GM19239 (cell line): ENCODE measurements at regions not wholly inside any gene's neighbourhood (a gene's known extent, or its start where the extent isn't known, plus 50 kb on each side); places are given as distances from the start of the nearest gene placed in this dataset.
A peak's percentile ranks its signal among the peaks of the same experiment; 100 is the strongest.

Source experiments
- DNase-seq: peaks from one replicate; pipeline ENCODE4 v3.0.0; 2011; ENCODE audit warnings: low spot score; ENCODE audit not compliant: insufficient read length
- FAIRE-seq: peaks from 2 replicates; lab custom pipeline; 2011; peaks lifted over from hg19 to GRCh38; lab: Jason Lieb, UNC

GRCh38 chr5:157918811-157919742 is 60.1 kb upstream of the CLINT1 start:
- DNase-seq (no peak), FAIRE-seq (no peak)

GRCh38 chr5:157917899-157918809 is 59.2 kb upstream of the CLINT1 start:
- FAIRE-seq (peak; percentile 54), DNase-seq (no peak)

- FAIRE-seq = no peak
- no peak for DNase-seq
Measured at GRCh38 chr5:157917491-157917890, 58.5 kb upstream of the CLINT1 start.

GRCh38 chr5:157915638-157916037 is 56.7 kb upstream of the CLINT1 start:
- no peak for DNase-seq

GRCh38 chr5:157914151-157914788 is 55.3 kb upstream of the CLINT1 start:
- DNase-seq (no peak), FAIRE-seq (no peak)

More at GRCh38 chr5:157915638-157916037, 56.7 kb upstream of the CLINT1 start:
- no peak for FAIRE-seq

GRCh38 chr5:157913575-157913974 is 54.6 kb upstream of the CLINT1 start:
- FAIRE-seq (no peak), DNase-seq (no peak)

- DNase-seq (no peak), FAIRE-seq (peak; percentile 39)
Measured at GRCh38 chr5:157912621-157913325, 53.8 kb upstream of the CLINT1 start.

- FAIRE-seq = no peak
- no peak for DNase-seq
Measured at GRCh38 chr5:157911568-157911967, 52.6 kb upstream of the CLINT1 start.
